Gastrocnemius medialis (tissue), 4 donors: ENCODE measurements at regions not wholly inside any gene's neighbourhood (a gene's known extent, or its start where the extent isn't known, plus 50 kb on each side); places are given as distances from the start of the nearest gene placed in this dataset.

Experiments used
- POLR2A ChIP-seq, 2 donors: fragments of 450-650 bp; IDR thresholded peaks; one replicate each; pipeline ENCODE4 v1.6.1; 2017; ENCODE audit warnings: antibody characterized with exemption in 2 of 2, mild to moderate bottlenecking in 2 of 2, moderate library complexity in 2 of 2
- TF ChIP-seq, protein P1 (sequence below), 5 experiments: fragments of 450-650 bp in 3 of 5; fragments of 200-600 bp in 2 of 5; sonication (generic) in 2 of 5; IDR thresholded peaks in 4 of 5; conservative IDR thresholded peaks in 1 of 5; 1 replicate in 4 of 5; 2 replicates in 1 of 5; pipeline ENCODE4 v1.5.1; 2016 to 2019; ENCODE audit warnings: antibody characterized with exemption in 5 of 5, mild to moderate bottlenecking in 3 of 5, moderate library complexity in 3 of 5

DNA sequence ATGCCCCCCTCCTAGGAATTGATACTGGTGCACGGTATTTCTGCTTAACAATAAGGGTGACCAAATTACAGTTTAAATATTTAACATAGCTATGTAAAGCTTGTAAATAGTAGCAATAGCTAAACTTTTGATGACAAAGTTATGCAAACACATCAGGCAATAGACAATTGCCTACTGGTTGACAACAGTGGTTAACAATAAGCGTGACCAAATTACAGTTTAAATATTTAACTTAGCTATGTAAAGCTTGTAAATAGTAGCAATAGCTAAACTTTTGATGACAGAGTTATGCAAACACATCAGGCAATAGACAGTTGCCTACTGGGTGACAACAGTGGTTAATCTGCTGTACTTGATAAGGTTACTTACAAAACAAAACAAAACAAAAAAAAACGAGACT, 886.5 kb upstream of the FLRT2 start:
- TF ChIP-seq POLR2A (IDR thresholded peaks at IDR 0.05) = no peak
- TF ChIP-seq, protein P1, sequence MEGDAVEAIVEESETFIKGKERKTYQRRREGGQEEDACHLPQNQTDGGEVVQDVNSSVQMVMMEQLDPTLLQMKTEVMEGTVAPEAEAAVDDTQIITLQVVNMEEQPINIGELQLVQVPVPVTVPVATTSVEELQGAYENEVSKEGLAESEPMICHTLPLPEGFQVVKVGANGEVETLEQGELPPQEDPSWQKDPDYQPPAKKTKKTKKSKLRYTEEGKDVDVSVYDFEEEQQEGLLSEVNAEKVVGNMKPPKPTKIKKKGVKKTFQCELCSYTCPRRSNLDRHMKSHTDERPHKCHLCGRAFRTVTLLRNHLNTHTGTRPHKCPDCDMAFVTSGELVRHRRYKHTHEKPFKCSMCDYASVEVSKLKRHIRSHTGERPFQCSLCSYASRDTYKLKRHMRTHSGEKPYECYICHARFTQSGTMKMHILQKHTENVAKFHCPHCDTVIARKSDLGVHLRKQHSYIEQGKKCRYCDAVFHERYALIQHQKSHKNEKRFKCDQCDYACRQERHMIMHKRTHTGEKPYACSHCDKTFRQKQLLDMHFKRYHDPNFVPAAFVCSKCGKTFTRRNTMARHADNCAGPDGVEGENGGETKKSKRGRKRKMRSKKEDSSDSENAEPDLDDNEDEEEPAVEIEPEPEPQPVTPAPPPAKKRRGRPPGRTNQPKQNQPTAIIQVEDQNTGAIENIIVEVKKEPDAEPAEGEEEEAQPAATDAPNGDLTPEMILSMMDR (IDR thresholded peaks at IDR 0.05 in 4 of 5, conservative IDR thresholded peaks at IDR 0.05 in 1 of 5) = no peak
